Stomach (tissue), 4 donors: ENCODE measurements at regions not wholly inside any gene's neighbourhood (a gene's known extent, or its start where the extent isn't known, plus 50 kb on each side); places are given as distances from the start of the nearest gene placed in this dataset.

Experiments used
- CTCF ChIP-seq, 7 experiments: fragments of 450-650 bp in 4 of 7; fragments of 200-600 bp in 3 of 7; sonication (generic) in 3 of 7; IDR thresholded peaks; one replicate each; pipeline ENCODE4 v1.5.1; 2016 to 2019; ENCODE audit warnings: antibody characterized with exemption in 7 of 7, control low read depth in 2 of 7, mild to moderate bottlenecking in 1 of 7
- EP300 ChIP-seq: sonication (generic); formaldehyde crosslinking; IDR thresholded peaks from one replicate; pipeline ENCODE4 v1.6.1; 2017; ENCODE audit warnings: antibody characterized with exemption
- POLR2A ChIP-seq, 4 donors: fragments of 450-650 bp; IDR thresholded peaks; one replicate each; pipeline ENCODE4 v1.6.1; 2016; ENCODE audit warnings: antibody characterized with exemption in 4 of 4, control low read depth in 2 of 4, mild to moderate bottlenecking in 1 of 4, moderate library complexity in 1 of 4
- POLR2AphosphoS5 ChIP-seq, 3 donors: sonication (generic); formaldehyde crosslinking; IDR thresholded peaks; one replicate each; pipeline ENCODE4 v1.6.1; 2016; ENCODE audit warnings: antibody characterized with exemption in 3 of 3

- TF ChIP-seq POLR2A (IDR thresholded peaks at IDR 0.05) (no peak), CTCF (IDR thresholded peaks at IDR 0.05) (no peak), EP300 (no peak), POLR2AphosphoS5 (IDR thresholded peaks at IDR 0.05) (no peak)
Observed at GRCh38 chr21:36611379-36611778, 87.5 kb upstream of the SIM2 start.
